Liver (tissue), 8 donors: ENCODE measurements at regions not wholly inside any gene's neighbourhood (a gene's known extent, or its start where the extent isn't known, plus 50 kb on each side); places are given as distances from the start of the nearest gene placed in this dataset.
A peak's percentile ranks its signal among the peaks of the same experiment; 100 is the strongest.
"Not testable (repeated sequence)": the region's sequence is repeated elsewhere in the genome, so short reads cannot be mapped to it uniquely, and the experiment has no call there.

Source experiments
- DNase-seq: peaks from one replicate; pipeline ENCODE4 v3.0.0-alpha.2; 2017; ENCODE audit warnings: low spot score
- H3K27ac ChIP-seq, 2 donors: one replicate each; pipeline ENCODE4 v1.7.0; 2013; ENCODE audit warnings: inconsistent platforms in 2 of 2, low read length in 2 of 2, control low read depth in 1 of 2, low read depth in 1 of 2, mild to moderate bottlenecking in 1 of 2
- H3K27me3 ChIP-seq, 4 donors: one replicate each; pipeline versions ENCODE4 v1.6.1 to v1.7.0; 2013; ENCODE audit warnings: low read length in 3 of 4, inconsistent platforms in 1 of 4, mild to moderate bottlenecking in 1 of 4, moderate library complexity in 1 of 4; ENCODE audit not compliant: control insufficient read depth in 4 of 4, insufficient read depth in 4 of 4
- H3K36me3 ChIP-seq, 4 donors: one replicate each; pipeline versions ENCODE4 v1.6.1 to v1.7.0; 2013; ENCODE audit warnings: low read length in 3 of 4, mild to moderate bottlenecking in 3 of 4, low read depth in 1 of 4, moderate library complexity in 1 of 4; ENCODE audit not compliant: control insufficient read depth in 4 of 4, insufficient read depth in 3 of 4
- H3K4me1 ChIP-seq, 4 donors: one replicate each; pipeline versions ENCODE4 v1.6.1 to v1.7.0; 2013; ENCODE audit warnings: low read length in 3 of 4, mild to moderate bottlenecking in 3 of 4, moderate library complexity in 1 of 4; ENCODE audit not compliant: control insufficient read depth in 4 of 4, insufficient read depth in 4 of 4
- H3K4me3 ChIP-seq, 3 donors: one replicate each; pipeline versions ENCODE4 v1.6.1 to v1.7.0; 2013; ENCODE audit warnings: low read length in 3 of 3, control low read depth in 1 of 3, low read depth in 1 of 3, mild to moderate bottlenecking in 1 of 3
- H3K9ac ChIP-seq, 2 donors: one replicate each; pipeline ENCODE4 v1.7.0; 2013; ENCODE audit warnings: low read length in 2 of 2, mild to moderate bottlenecking in 2 of 2, moderate library complexity in 2 of 2, control low read depth in 1 of 2, low read depth in 1 of 2
- H3K9me3 ChIP-seq, 4 donors: one replicate each; pipeline versions ENCODE4 v1.6.1 to v1.7.0; 2013; ENCODE audit warnings: low read length in 3 of 4; ENCODE audit not compliant: control insufficient read depth in 4 of 4
- EGR1 ChIP-seq, 2 donors: IDR thresholded peaks; 2 replicates each; pipeline ENCODE4 v1.6.1; 2016 to 2018; ENCODE audit warnings: antibody characterized with exemption in 2 of 2, low read depth in 2 of 2
- FOXA1 ChIP-seq: IDR thresholded peaks from 2 replicates; pipeline ENCODE4 v1.6.1; 2016; ENCODE audit warnings: antibody characterized with exemption
- GABPA ChIP-seq, 2 donors: IDR thresholded peaks in 1 of 2; conservative IDR thresholded peaks in 1 of 2; 2 replicates each; pipeline ENCODE4 v1.6.1; 2016; ENCODE audit warnings: antibody characterized with exemption in 2 of 2, mild to moderate bottlenecking in 1 of 2, moderate library complexity in 1 of 2
- HNF4A ChIP-seq, 2 donors: conservative IDR thresholded peaks; 2 replicates each; pipeline ENCODE4 v1.6.1; 2016; ENCODE audit warnings: antibody characterized with exemption in 2 of 2, mild to moderate bottlenecking in 2 of 2
- HNF4G ChIP-seq: IDR thresholded peaks from 2 replicates; pipeline ENCODE4 v1.6.1; 2016; ENCODE audit warnings: antibody characterized with exemption
- MAX ChIP-seq: IDR thresholded peaks from 2 replicates; pipeline ENCODE4 v1.6.1; 2016; ENCODE audit warnings: antibody characterized with exemption
- RXRA ChIP-seq, 2 donors: IDR thresholded peaks; 2 replicates each; pipeline ENCODE4 v1.6.1; 2017 to 2018; ENCODE audit warnings: antibody characterized with exemption in 2 of 2, mild to moderate bottlenecking in 1 of 2
- SP1 ChIP-seq: IDR thresholded peaks from 2 replicates; pipeline ENCODE4 v1.6.1; 2018; ENCODE audit warnings: antibody characterized with exemption, mild to moderate bottlenecking
- YY1 ChIP-seq: IDR thresholded peaks from 2 replicates; pipeline ENCODE4 v1.6.1; 2016; ENCODE audit warnings: antibody characterized with exemption, mild to moderate bottlenecking
- WGBS: extraction: QIAGEN DNeasy Blood & Tissue Kit; methylation state at CpG from one replicate; pipeline ENCODE4 v1.1.7; 2013; 5-methylcytosine and 5-hydroxymethylcytosine counted together
- TF ChIP-seq, protein P1 (sequence below): IDR thresholded peaks from 2 replicates; pipeline ENCODE4 v1.6.1; 2016; ENCODE audit warnings: antibody characterized with exemption, mild to moderate bottlenecking
- TF ChIP-seq, protein P2 (sequence below): IDR thresholded peaks from 2 replicates; pipeline ENCODE4 v1.6.1; 2016; ENCODE audit warnings: antibody characterized with exemption
- TF ChIP-seq, protein P3 (sequence below): fragments of 150-350 bp; IDR thresholded peaks from 2 replicates; pipeline ENCODE4 v1.5.1; 2017; ENCODE audit warnings: improper control_type of control experiment, low read depth, low read length; ENCODE audit not compliant: missing input control
- donor health status: healthy.
- donor health status: healthy.
- donor health status: healthy.
- donor health status: healthy.
- donor health status: healthy.

- TF ChIP-seq, protein P1, sequence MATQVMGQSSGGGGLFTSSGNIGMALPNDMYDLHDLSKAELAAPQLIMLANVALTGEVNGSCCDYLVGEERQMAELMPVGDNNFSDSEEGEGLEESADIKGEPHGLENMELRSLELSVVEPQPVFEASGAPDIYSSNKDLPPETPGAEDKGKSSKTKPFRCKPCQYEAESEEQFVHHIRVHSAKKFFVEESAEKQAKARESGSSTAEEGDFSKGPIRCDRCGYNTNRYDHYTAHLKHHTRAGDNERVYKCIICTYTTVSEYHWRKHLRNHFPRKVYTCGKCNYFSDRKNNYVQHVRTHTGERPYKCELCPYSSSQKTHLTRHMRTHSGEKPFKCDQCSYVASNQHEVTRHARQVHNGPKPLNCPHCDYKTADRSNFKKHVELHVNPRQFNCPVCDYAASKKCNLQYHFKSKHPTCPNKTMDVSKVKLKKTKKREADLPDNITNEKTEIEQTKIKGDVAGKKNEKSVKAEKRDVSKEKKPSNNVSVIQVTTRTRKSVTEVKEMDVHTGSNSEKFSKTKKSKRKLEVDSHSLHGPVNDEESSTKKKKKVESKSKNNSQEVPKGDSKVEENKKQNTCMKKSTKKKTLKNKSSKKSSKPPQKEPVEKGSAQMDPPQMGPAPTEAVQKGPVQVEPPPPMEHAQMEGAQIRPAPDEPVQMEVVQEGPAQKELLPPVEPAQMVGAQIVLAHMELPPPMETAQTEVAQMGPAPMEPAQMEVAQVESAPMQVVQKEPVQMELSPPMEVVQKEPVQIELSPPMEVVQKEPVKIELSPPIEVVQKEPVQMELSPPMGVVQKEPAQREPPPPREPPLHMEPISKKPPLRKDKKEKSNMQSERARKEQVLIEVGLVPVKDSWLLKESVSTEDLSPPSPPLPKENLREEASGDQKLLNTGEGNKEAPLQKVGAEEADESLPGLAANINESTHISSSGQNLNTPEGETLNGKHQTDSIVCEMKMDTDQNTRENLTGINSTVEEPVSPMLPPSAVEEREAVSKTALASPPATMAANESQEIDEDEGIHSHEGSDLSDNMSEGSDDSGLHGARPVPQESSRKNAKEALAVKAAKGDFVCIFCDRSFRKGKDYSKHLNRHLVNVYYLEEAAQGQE, result no peak
- TF ChIP-seq GABPA (IDR thresholded peaks at IDR 0.05 in 1 of 2, conservative IDR thresholded peaks at IDR 0.05 in 1 of 2), result no peak
- no peak for TF ChIP-seq MAX
- TF ChIP-seq HNF4G, result no peak
- TF ChIP-seq EGR1 (IDR thresholded peaks at IDR 0.05; ENCODE audit: low read depth in 2 of 2), result no peak
- TF ChIP-seq YY1, result no peak
- no peak for TF ChIP-seq RXRA (IDR thresholded peaks at IDR 0.05)
Observed at GRCh38 chr3:139113993-139114375, 69.3 kb upstream of the PRR23C start (continued).

- H3K4me3 ChIP-seq, H3K27ac ChIP-seq, H3K9me3 ChIP-seq, H3K36me3 ChIP-seq, H3K27me3 ChIP-seq, DNase-seq, H3K9ac ChIP-seq: not testable (repeated sequence)
- peaks cover 2 to 18% (median 10%) of the 10 kb centered on the region in 4 donors for H3K4me1 ChIP-seq
- 91% methylated on average over 7 of the region's 7 CpGs for WGBS
Observed at GRCh38 chr3:139116631-139117030, 71.9 kb upstream of the PRR23C start.

DNA sequence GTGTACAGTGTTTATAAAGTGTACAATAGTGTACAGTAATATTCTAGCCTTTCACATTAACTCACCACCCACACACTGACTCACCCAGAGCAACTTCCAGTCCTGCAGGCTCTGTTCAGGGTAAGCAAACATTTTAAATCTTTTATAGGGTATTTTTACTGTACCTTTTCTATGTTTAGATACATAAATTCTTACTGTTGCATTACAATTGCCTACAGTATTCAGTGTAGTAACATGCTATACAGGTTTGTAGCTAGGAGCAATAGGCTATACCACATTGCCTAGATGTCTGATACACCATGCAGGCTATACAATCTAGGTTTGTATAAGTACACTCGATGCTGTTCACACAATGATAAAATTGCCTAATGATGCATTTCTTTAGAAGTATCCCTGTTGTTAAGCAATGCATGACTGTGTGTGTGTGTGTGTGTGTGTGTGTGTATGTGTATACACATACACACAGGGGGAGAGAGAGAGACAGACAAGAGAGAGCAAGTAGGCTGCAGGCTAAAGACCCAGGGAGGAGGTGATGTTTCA is 72.5 kb upstream of the PRR23C start:
- 58% methylated on average over 1 of the region's 1 CpG for WGBS

More for the DNA sequence above, 72.5 kb upstream of the PRR23C start:
- Histone ChIP-seq H3K9ac (no peak overlapping the region), H3K27ac (no peak overlapping the region), H3K9me3 (no peaks in the 10 kb centered on the region), H3K4me1 (peaks cover 2 to 19% (median 13%) of the 10 kb centered on the region in 4 donors), H3K27me3 (no peaks in the 10 kb centered on the region), H3K4me3 (no peak overlapping the region), H3K36me3 (no peaks in the 10 kb centered on the region)
- DNase-seq, result peak; percentile 22
- TF ChIP-seq, protein P2, sequence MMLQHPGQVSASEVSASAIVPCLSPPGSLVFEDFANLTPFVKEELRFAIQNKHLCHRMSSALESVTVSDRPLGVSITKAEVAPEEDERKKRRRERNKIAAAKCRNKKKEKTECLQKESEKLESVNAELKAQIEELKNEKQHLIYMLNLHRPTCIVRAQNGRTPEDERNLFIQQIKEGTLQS, result no peak
- TF ChIP-seq, protein P3, sequence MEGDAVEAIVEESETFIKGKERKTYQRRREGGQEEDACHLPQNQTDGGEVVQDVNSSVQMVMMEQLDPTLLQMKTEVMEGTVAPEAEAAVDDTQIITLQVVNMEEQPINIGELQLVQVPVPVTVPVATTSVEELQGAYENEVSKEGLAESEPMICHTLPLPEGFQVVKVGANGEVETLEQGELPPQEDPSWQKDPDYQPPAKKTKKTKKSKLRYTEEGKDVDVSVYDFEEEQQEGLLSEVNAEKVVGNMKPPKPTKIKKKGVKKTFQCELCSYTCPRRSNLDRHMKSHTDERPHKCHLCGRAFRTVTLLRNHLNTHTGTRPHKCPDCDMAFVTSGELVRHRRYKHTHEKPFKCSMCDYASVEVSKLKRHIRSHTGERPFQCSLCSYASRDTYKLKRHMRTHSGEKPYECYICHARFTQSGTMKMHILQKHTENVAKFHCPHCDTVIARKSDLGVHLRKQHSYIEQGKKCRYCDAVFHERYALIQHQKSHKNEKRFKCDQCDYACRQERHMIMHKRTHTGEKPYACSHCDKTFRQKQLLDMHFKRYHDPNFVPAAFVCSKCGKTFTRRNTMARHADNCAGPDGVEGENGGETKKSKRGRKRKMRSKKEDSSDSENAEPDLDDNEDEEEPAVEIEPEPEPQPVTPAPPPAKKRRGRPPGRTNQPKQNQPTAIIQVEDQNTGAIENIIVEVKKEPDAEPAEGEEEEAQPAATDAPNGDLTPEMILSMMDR, result no peak
- TF ChIP-seq FOXA1 (no peak), MAX (no peak), SP1 (no peak), EGR1 (IDR thresholded peaks at IDR 0.05; ENCODE audit: low read depth in 2 of 2) (no peak), HNF4A (conservative IDR thresholded peaks at IDR 0.05) (no peak)
